ENCODE measurements at regions not wholly inside any gene's neighbourhood (a gene's known extent, or its start where the extent isn't known, plus 50 kb on each side); places are given as distances from the start of the nearest gene placed in this dataset.

DNA sequence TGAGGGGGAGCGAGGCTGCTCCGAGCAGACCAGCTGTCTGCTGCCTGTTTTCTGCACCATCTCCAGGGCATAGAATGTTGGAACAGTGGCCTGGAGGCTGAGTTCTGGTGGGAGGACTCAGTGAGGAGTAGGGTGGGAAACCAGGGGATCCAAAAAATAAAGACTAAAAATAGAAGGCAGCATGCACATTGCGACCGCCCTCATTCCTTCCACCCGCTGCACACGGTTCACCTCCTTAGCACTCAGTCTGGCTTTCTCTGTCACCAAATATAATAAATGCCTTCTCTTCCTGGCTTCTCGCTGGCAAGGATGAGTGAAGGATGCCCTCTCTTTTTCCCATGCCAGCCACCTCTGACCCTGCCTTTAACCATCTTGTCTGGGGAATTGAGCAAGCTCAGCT, 146.2 kb downstream of the AACS start:
- TF ChIP-seq CTCF (conservative IDR thresholded peaks at IDR 0.05) (no peak), ZFX (IDR thresholded peaks at IDR 0.05) (no peak)
